DND-41 (cell line): ENCODE measurements at regions not wholly inside any gene's neighbourhood (a gene's known extent, or its start where the extent isn't known, plus 50 kb on each side); places are given as distances from the start of the nearest gene placed in this dataset.

Experiments used
- ATAC-seq: fragments of 200-7000 bp; cut with Tn5 transposase; 3 replicates; pipeline ENCODE4 v1.9.1; 2021; ENCODE audit warnings: low read depth; ENCODE audit not compliant: insufficient read depth
- DNase-seq: peaks from one replicate; pipeline ENCODE4 v3.0.0-alpha.2; 2020
- H2AFZ ChIP-seq: 2 replicates; pipeline ENCODE4 v1.6.0; 2012; ENCODE audit warnings: low read depth, low read length
- H3K27ac ChIP-seq: 2 replicates; pipeline ENCODE4 v1.5.1; 2012; ENCODE audit warnings: low read length, inconsistent platforms
- H3K27me3 ChIP-seq: fragments of 200-600 bp; sonication (generic); 2 replicates; pipeline ENCODE4 v1.6.0; 2012; ENCODE audit warnings: low read length, mild to moderate bottlenecking, inconsistent platforms; ENCODE audit not compliant: insufficient read depth, poor library complexity
- H3K36me3 ChIP-seq: 2 replicates; pipeline ENCODE4 v1.5.1; 2012; ENCODE audit warnings: low read length, inconsistent platforms; ENCODE audit not compliant: insufficient read depth
- H3K4me1 ChIP-seq: 2 replicates; pipeline ENCODE4 v1.5.1; 2012; ENCODE audit warnings: mild to moderate bottlenecking, low read length; ENCODE audit not compliant: insufficient read depth
- H3K4me2 ChIP-seq: 2 replicates; pipeline ENCODE4 v1.6.0; 2012; ENCODE audit warnings: mild to moderate bottlenecking, moderate library complexity, low read length, inconsistent platforms; ENCODE audit not compliant: insufficient read depth
- H3K4me3 ChIP-seq, 2 experiments: fragments of 200-600 bp in 1 of 2; shearing (Covaris generic) in 1 of 2; 2 replicates each; pipeline ENCODE4 v1.5.1; 2012 to 2016; ENCODE audit warnings: inconsistent platforms in 2 of 2, low read length in 2 of 2, mild to moderate bottlenecking in 2 of 2, low read depth in 1 of 2, moderate library complexity in 1 of 2
- H3K79me2 ChIP-seq: 2 replicates; pipeline ENCODE4 v1.6.0; 2012; ENCODE audit warnings: low read length, inconsistent platforms; ENCODE audit not compliant: insufficient read depth
- H3K9ac ChIP-seq: 2 replicates; pipeline ENCODE4 v1.6.0; 2012; ENCODE audit warnings: low read depth, mild to moderate bottlenecking, inconsistent platforms, low read length, moderate library complexity
- H3K9me3 ChIP-seq: 2 replicates; pipeline ENCODE4 v1.5.1; 2012; ENCODE audit warnings: low read length, moderate library complexity, mild to moderate bottlenecking, inconsistent platforms; ENCODE audit not compliant: insufficient read depth, severe bottlenecking
- H4K20me1 ChIP-seq: 2 replicates; pipeline ENCODE4 v1.6.0; 2012; ENCODE audit warnings: low read length; ENCODE audit not compliant: insufficient read depth
- EZH2 ChIP-seq: IDR thresholded peaks from 3 replicates; pipeline ENCODE4 v1.6.1; 2012; ENCODE audit warnings: borderline replicate concordance, low read depth, mild to moderate bottlenecking, moderate library complexity, low read length, inconsistent platforms; ENCODE audit not compliant: severe bottlenecking
- TF ChIP-seq, protein P1 (sequence below): IDR thresholded peaks from 2 replicates; pipeline ENCODE4 v1.5.1; 2012; ENCODE audit warnings: borderline replicate concordance, low read length, moderate library complexity, mild to moderate bottlenecking; ENCODE audit not compliant: poor library complexity, severe bottlenecking; ENCODE audit errors: extremely low read depth

DNA sequence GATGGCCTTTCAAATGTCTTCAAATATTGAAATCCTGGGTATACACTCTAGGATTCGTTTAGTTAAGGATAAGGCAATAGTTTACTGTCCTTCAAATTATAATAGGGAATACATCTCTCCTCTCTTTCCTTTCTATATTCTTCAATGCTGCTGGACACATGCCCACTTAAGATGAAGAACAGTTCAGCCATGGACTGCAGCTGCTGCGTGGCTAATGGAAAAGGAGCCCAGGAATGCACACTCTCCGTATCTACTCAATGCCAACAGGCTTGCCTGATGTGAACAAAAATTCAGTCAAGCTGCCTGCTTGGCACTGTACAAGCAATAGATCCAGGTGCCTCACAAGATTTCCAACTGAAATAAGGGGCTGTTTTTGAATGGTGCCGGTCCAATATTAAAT lies 321.2 kb upstream of the LYPLAL1 start:
- TF ChIP-seq, protein P1, sequence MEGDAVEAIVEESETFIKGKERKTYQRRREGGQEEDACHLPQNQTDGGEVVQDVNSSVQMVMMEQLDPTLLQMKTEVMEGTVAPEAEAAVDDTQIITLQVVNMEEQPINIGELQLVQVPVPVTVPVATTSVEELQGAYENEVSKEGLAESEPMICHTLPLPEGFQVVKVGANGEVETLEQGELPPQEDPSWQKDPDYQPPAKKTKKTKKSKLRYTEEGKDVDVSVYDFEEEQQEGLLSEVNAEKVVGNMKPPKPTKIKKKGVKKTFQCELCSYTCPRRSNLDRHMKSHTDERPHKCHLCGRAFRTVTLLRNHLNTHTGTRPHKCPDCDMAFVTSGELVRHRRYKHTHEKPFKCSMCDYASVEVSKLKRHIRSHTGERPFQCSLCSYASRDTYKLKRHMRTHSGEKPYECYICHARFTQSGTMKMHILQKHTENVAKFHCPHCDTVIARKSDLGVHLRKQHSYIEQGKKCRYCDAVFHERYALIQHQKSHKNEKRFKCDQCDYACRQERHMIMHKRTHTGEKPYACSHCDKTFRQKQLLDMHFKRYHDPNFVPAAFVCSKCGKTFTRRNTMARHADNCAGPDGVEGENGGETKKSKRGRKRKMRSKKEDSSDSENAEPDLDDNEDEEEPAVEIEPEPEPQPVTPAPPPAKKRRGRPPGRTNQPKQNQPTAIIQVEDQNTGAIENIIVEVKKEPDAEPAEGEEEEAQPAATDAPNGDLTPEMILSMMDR: no peak
- no peak for TF ChIP-seq EZH2
- H3K27ac ChIP-seq: no peak overlapping the region

DNA sequence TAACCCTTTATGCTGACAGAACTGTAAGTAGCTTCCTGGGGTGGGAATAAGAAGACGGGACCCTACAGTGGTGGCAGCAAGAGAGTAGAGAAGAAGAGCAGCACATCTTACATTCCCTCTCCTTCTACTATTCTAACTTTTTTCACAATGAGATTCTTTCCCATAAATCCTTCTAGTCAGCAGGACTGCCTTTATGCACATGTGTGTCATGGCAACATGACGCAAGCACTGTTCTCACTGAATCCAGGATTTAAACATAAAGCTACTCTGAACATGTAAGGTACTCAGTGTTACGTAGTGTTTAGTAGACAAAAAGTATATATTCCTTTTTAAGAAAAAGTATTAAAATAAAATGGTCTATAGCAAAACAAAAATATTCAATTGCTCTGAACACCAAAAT lies 309.7 kb upstream of the LYPLAL1 start:
- H3K27ac ChIP-seq: no peak overlapping the region
- ATAC-seq (no peak), DNase-seq (no peak)

More for the DNA sequence above, 321.2 kb upstream of the LYPLAL1 start:
- Histone ChIP-seq H3K9ac (no peak overlapping the region), H3K9me3 (no peaks in the 10 kb centered on the region), H2AFZ (no peak overlapping the region), H3K4me1 (no peaks in the 10 kb centered on the region), H3K4me3 (no peak overlapping the region), H3K36me3 (no peaks in the 10 kb centered on the region), H3K79me2 (no peaks in the 10 kb centered on the region), H3K27me3 (no peaks in the 10 kb centered on the region), H3K4me2 (no peak overlapping the region), H4K20me1 (no peaks in the 10 kb centered on the region)
- ATAC-seq: no peak
- DNase-seq: no peak

DNA sequence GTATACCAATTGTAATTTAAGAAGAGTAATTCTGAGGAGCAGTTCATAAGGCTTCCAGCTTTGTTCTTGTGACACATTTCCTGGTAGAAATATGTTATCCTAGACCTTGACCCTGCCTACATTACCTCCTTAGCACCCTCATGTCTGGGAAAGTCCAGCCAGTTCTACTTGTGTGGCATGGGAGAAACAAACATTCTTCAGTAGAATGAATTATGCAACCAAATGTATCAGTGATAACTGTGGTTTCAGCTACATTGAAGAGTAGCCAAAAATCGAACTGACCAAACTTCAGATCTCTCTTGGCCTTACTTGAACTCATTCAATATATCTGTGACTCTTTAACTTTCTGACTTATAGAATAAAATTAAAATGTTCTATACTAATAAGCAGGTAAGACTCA lies 308.1 kb upstream of the LYPLAL1 start:
- H3K36me3 ChIP-seq: no peaks in the 10 kb centered on the region
- H3K9me3 ChIP-seq: no peaks in the 10 kb centered on the region
- H3K9ac ChIP-seq: no peak overlapping the region
- H3K27ac ChIP-seq: no peak overlapping the region
- TF ChIP-seq, protein P1: no peak
- TF ChIP-seq EZH2: no peak
- H3K4me3 ChIP-seq: no peak overlapping the region
- H3K4me1 ChIP-seq: no peaks in the 10 kb centered on the region
- ATAC-seq: no peak
- H3K79me2 ChIP-seq: no peaks in the 10 kb centered on the region
- DNase-seq: no peak
- no peak overlapping the region for H2AFZ ChIP-seq
- H4K20me1 ChIP-seq: no peaks in the 10 kb centered on the region
- H3K4me2 ChIP-seq: no peak overlapping the region
- H3K27me3 ChIP-seq: no peaks in the 10 kb centered on the region

More for the DNA sequence above, 309.7 kb upstream of the LYPLAL1 start:
- H4K20me1 ChIP-seq: no peaks in the 10 kb centered on the region
- no peaks in the 10 kb centered on the region for H3K9me3 ChIP-seq
- no peak overlapping the region for H3K9ac ChIP-seq
- no peaks in the 10 kb centered on the region for H3K4me1 ChIP-seq
- H3K4me2 ChIP-seq: no peak overlapping the region
- H3K36me3 ChIP-seq: no peaks in the 10 kb centered on the region
- H2AFZ ChIP-seq: no peak overlapping the region
- TF ChIP-seq EZH2: no peak
- TF ChIP-seq, protein P1: no peak
- H3K4me3 ChIP-seq: no peak overlapping the region
- no peaks in the 10 kb centered on the region for H3K79me2 ChIP-seq
- H3K27me3 ChIP-seq: no peaks in the 10 kb centered on the region

DNA sequence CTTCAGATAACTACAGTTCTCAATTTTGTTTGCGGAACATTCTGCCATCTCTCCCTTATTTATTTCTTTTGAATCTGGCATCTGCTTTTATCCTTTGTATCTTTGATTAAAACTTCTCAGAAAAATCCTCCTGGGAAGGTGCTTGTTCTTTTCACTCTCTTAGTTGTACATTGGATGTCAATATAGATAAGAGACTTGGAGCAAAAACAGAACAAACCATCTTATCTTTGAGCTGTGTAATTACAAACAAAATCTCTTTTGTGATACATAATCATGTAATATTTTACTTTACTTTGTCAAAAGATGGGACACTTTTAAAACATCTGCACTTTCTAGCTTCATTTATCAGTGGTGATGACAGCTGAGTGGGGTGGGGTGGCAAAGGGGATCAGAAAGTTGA lies 307.2 kb upstream of the LYPLAL1 start:
- Histone ChIP-seq H4K20me1 (no peaks in the 10 kb centered on the region), H3K36me3 (no peaks in the 10 kb centered on the region), H3K9ac (no peak overlapping the region), H3K79me2 (no peaks in the 10 kb centered on the region), H3K4me3 (no peak overlapping the region), H3K27me3 (no peaks in the 10 kb centered on the region), H3K9me3 (no peaks in the 10 kb centered on the region), H3K27ac (no peak overlapping the region), H3K4me2 (no peak overlapping the region), H2AFZ (no peak overlapping the region), H3K4me1 (peaks cover 5% of the 10 kb centered on the region)
- ATAC-seq (no peak), DNase-seq (no peak)
- TF ChIP-seq, protein P1: no peak
- TF ChIP-seq EZH2: no peak
